ENCODE measurements at regions not wholly inside any gene's neighbourhood (a gene's known extent, or its start where the extent isn't known, plus 50 kb on each side); places are given as distances from the start of the nearest gene placed in this dataset.

- TF ChIP-seq CTCF (conservative IDR thresholded peaks at IDR 0.05; ENCODE audit: low read depth, low read length) = no peak
- TF ChIP-seq EZH2 (IDR thresholded peaks at IDR 0.05; ENCODE audit: low read length, unreplicated experiment) = no peak
- no peak for TF ChIP-seq EZH2phosphoT487 (IDR thresholded peaks at IDR 0.05; ENCODE audit: borderline replicate concordance, low read length)
Observed at GRCh38 chr12:115640929-115641328, 636.6 kb downstream of the MED13L start.
